Kidney (tissue), 13 donors: ENCODE measurements at regions not wholly inside any gene's neighbourhood (a gene's known extent, or its start where the extent isn't known, plus 50 kb on each side); places are given as distances from the start of the nearest gene placed in this dataset.

Experiments used
- DNase-seq, 5 donors: peaks; one replicate each; pipeline ENCODE4 v3.0.0-alpha.2; 2013 to 2020
- FAIRE-seq: peaks from 2 replicates; lab custom pipeline; 2012; peaks lifted over from hg19 to GRCh38; lab: Jason Lieb, UNC
- H3K27ac ChIP-seq, 2 donors: one replicate each; pipeline ENCODE4 v1.7.0; 2013; ENCODE audit warnings: low read depth in 2 of 2, low read length in 2 of 2, inconsistent platforms in 1 of 2
- H3K27me3 ChIP-seq: one replicate; pipeline ENCODE4 v1.7.1; 2013; ENCODE audit warnings: low read length, inconsistent platforms; ENCODE audit not compliant: control insufficient read depth, insufficient read depth
- H3K36me3 ChIP-seq, 3 donors: one replicate each; pipeline versions ENCODE4 v1.7.0 to v1.7.1; 2013; ENCODE audit warnings: low read length in 3 of 3, control low read depth in 1 of 3, inconsistent platforms in 1 of 3; ENCODE audit not compliant: insufficient read depth in 3 of 3, control insufficient read depth in 2 of 3
- H3K4me1 ChIP-seq, 3 donors: one replicate each; pipeline versions ENCODE4 v1.7.0 to v1.7.1; 2013; ENCODE audit warnings: low read length in 3 of 3, inconsistent platforms in 1 of 3, low read depth in 1 of 3; ENCODE audit not compliant: control insufficient read depth in 2 of 3, insufficient read depth in 2 of 3
- H3K4me3 ChIP-seq, 3 donors: one replicate each; pipeline versions ENCODE4 v1.7.0 to v1.8.1; 2013; ENCODE audit warnings: low read length in 3 of 3, control low read depth in 1 of 3, inconsistent platforms in 1 of 3
- H3K9ac ChIP-seq, 3 donors: one replicate each; pipeline versions ENCODE4 v1.7.0 to v1.7.1; 2013; ENCODE audit warnings: low read length in 3 of 3, control low read depth in 1 of 3, inconsistent platforms in 1 of 3
- H3K9me3 ChIP-seq, 3 donors: one replicate each; pipeline versions ENCODE4 v1.7.0 to v1.7.1; 2013; ENCODE audit warnings: low read length in 3 of 3, control low read depth in 1 of 3, inconsistent platforms in 1 of 3; ENCODE audit not compliant: control insufficient read depth in 2 of 3, insufficient read depth in 1 of 3
- intact Hi-C: fragments of 100-400 bp; cut with DNase I; formaldehyde crosslinking; loops from one replicate; pipeline ENCODE4 v1.11.1; 2022
- TF ChIP-seq, protein P1 (sequence below): IDR thresholded peaks from 3 replicates; pipeline ENCODE4 v1.5.1; 2012; ENCODE audit warnings: mild to moderate bottlenecking, moderate library complexity, borderline replicate concordance; ENCODE audit not compliant: insufficient read depth; ENCODE audit errors: extremely low read depth
- donor health status: control.
- donor health status: control.
- donor health status: control.
- donor health status: control.
- donor health status: control.
- donor health status: DM: yes; HTN: yes; CAD: no.
- donor health status: Normal renal cell carcinoma (clear cell type).

GRCh38 chr18:78563110-78563509, 416.5 kb upstream of the SALL3 start:
- H3K27me3 ChIP-seq: no peaks in the 10 kb centered on the region
- DNase-seq (no peak), FAIRE-seq (no peak)
- no peaks in the 10 kb centered on the region for H3K9me3 ChIP-seq
- TF ChIP-seq, protein P1, sequence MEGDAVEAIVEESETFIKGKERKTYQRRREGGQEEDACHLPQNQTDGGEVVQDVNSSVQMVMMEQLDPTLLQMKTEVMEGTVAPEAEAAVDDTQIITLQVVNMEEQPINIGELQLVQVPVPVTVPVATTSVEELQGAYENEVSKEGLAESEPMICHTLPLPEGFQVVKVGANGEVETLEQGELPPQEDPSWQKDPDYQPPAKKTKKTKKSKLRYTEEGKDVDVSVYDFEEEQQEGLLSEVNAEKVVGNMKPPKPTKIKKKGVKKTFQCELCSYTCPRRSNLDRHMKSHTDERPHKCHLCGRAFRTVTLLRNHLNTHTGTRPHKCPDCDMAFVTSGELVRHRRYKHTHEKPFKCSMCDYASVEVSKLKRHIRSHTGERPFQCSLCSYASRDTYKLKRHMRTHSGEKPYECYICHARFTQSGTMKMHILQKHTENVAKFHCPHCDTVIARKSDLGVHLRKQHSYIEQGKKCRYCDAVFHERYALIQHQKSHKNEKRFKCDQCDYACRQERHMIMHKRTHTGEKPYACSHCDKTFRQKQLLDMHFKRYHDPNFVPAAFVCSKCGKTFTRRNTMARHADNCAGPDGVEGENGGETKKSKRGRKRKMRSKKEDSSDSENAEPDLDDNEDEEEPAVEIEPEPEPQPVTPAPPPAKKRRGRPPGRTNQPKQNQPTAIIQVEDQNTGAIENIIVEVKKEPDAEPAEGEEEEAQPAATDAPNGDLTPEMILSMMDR: no peak
- H3K9ac ChIP-seq: no peak overlapping the region
- H3K4me1 ChIP-seq: no peaks in the 10 kb centered on the region
- H3K27ac ChIP-seq: no peak overlapping the region
- H3K4me3 ChIP-seq: no peak overlapping the region
- intact Hi-C loops: no loop called here
- H3K36me3 ChIP-seq: no peaks in the 10 kb centered on the region

- FAIRE-seq: no peak
- DNase-seq: peak in 1 of 5 donors; percentile 61
- intact Hi-C loops: no loop called here
- Histone ChIP-seq H3K27me3 (no peaks in the 10 kb centered on the region), H3K4me3 (no peak overlapping the region), H3K9ac (no peak overlapping the region), H3K27ac (no peak overlapping the region), H3K4me1 (no peaks in the 10 kb centered on the region), H3K36me3 (no peaks in the 10 kb centered on the region), H3K9me3 (no peaks in the 10 kb centered on the region)
- TF ChIP-seq, protein P1: no peak
Measured at GRCh38 chr18:78564030-78564429, 415.6 kb upstream of the SALL3 start.

DNA sequence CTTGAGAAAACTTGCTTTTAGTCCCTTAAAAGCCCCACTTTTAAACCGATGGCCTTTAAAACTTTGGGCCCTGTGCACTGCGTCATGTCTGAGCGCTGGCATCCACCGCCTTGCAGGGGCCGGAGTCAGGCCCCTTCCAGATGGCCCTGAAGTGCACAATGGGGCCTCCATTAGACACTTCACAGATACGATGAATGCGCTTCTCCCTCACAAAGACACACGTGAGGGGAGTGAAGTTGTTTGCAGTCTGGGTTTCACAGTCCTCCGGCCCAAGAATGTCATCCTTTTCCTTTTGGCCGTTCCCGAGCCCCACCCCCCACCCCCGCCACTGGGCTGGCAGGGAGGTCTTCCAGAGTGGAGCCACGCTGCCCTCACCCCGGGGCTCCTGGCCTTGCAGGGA, 415.1 kb upstream of the SALL3 start:
- no peak overlapping the region for H3K27ac ChIP-seq
- no peak overlapping the region for H3K9ac ChIP-seq
- TF ChIP-seq, protein P1: no peak
- no peaks in the 10 kb centered on the region for H3K36me3 ChIP-seq
- FAIRE-seq: no peak
- H3K9me3 ChIP-seq: no peaks in the 10 kb centered on the region
- no peak overlapping the region for H3K4me3 ChIP-seq
- no peak for DNase-seq
- intact Hi-C loops: no loop called here
- H3K4me1 ChIP-seq: no peaks in the 10 kb centered on the region
- H3K27me3 ChIP-seq: no peaks in the 10 kb centered on the region

- Histone ChIP-seq H3K9me3 (no peaks in the 10 kb centered on the region), H3K4me3 (no peak overlapping the region), H3K36me3 (no peaks in the 10 kb centered on the region), H3K9ac (no peak overlapping the region), H3K27me3 (no peaks in the 10 kb centered on the region), H3K4me1 (no peaks in the 10 kb centered on the region), H3K27ac (no peak overlapping the region)
- FAIRE-seq: no peak
- TF ChIP-seq, protein P1: no peak
- no peak for DNase-seq
- intact Hi-C loops: no loop called here
Measured at GRCh38 chr18:78565240-78565639, 414.4 kb upstream of the SALL3 start.
